ENCODE measurements at regions not wholly inside any gene's neighbourhood (a gene's known extent, or its start where the extent isn't known, plus 50 kb on each side); places are given as distances from the start of the nearest gene placed in this dataset.

DNA sequence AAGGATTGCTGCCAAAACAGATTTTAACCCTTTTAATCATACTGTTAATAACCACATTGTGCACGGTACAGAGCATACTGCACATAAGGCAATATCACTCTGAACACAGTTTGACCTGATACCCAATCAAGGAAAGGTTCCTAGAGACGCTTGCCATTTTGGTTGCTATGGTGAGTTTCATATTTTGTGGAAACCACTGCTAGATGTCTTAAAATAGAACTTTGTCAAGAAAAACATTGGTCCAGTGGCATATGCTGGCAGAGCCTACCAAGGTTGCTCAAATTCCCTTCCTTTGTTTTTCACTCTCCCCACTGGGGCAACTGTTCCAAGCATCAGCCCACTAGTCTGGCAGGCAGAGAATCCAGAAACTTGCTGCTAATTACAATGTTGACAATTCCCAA is 114.8 kb upstream of the DPYD start:
- DNase-seq (ENCODE audit: low spot score), result no peak

DNA sequence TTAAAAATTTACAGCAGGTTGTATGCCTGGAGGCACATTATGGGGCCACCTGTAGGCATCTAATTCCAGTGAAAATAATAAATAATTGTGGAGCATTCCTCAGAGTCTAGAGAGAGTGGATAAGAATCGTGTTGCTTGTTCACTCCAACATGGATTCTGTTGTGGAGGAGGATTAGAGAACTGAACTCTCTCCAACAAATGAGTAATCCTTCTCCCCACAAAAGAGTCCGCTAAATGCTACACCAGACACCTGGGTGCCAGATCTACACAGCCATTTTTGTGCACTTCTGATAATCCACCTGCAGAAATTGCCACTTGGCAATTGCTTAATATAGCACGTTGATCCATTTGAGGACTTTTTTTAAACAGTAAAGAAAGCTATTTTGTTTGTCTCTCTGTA is 113.7 kb upstream of the DPYD start:
- DNase-seq (ENCODE audit: low spot score), result peak; percentile 25

DNA sequence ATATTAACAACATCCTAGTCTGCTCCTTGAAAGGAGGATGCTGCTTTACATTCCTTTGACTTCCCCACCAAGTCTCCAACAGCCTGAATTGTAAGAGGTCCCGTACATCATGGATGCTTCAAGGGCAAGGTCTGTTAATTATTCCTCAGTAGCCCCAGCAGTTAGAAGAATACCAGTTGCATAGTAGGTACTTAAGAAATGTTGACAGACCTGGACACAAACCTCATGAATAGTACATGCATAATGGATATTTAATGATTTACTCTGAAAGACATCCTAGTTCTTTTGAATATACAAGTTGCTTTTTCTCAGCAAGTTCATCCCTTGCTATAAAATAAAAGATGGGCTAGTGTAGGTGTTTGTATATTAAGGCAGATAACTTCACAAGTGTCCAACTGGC is 112.1 kb upstream of the DPYD start:
- no peak for DNase-seq (ENCODE audit: low spot score)

DNA sequence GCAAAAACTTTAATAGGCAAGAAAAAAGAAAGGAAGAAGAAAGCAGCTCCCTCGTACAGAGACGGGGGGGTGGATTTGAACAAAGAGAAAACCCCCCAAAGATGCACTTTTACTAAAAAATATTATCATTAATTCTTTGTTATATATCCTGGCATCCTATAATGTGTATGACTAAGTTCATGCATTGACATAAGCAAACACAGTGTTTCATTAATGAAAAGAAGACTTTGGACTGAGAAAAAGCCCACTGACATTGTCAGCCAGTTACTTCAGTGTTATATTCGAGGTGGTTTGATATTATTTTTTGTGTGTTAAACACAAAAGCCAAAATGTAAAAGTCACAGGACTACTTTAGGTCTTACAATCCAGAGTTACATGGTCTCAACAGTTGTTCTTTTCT is 110.1 kb upstream of the DPYD start:
- no peak for DNase-seq (ENCODE audit: low spot score)

DNA sequence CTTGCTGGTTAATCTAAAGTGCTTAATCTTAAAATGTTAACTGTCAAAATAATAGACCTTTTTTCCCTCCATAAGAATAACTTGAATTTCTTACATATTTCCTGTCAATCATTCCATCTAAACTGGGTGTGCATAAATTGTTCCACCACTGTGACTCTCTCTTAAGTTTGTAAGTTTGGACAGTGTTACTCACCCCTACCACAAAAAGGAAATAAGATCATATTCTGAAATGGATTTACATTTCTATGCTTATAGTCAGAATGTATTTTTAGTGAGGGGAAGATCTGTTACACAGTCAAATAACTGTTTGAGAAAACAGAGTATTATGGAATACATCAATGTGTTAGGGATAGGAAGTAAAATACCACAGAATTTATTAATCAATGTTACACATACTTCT is 109.6 kb upstream of the DPYD start:
- DNase-seq (ENCODE audit: low spot score), result no peak

DNA sequence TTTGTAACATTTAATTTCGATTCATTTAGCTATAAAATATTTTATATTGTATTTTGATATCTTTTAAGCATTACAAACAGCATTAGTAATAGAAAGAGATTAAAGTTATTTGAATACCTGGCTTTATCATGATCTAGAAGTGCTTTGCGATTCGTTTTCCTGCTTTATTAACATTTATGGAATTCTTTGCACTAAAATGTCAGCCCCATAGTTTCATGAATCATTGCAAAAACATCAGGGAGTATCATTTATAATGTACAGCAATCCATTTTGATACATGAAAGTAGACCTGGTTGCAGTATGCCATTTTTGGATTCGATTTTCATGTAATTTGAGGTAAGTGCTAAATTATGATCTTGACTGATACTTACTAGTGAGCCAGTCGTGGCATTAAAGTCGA is 108.0 kb upstream of the DPYD start:
- no peak for DNase-seq (ENCODE audit: low spot score)

DNA sequence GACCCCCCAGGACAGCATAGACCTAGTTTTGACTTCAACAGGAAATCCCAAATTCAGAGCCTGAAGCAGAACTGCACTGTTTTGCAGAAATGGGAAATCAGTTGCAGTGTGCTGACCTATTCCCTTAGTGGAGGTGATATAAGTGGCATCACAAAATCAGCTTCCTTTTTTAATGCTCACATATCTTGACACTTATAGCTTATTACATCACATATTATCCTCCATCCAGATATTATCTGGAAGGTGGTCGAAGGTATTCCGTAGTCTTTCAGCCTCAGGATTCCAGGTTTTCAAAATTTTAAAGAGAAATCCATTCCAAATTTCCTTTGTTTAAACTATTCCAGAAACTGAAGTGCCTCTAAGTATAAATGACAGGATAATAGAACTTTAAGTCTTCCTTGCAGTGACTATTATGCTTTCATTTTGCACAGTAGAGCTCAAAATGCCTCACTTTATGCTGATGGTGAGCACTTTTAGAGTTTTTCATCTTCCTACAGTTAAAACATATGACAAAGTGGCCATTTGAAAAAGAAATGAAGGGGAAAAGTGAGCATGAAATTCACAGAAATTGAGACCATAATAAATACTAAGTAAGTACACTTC is 106.4 kb upstream of the DPYD start:
- DNase-seq (ENCODE audit: low spot score), result no peak

DNA sequence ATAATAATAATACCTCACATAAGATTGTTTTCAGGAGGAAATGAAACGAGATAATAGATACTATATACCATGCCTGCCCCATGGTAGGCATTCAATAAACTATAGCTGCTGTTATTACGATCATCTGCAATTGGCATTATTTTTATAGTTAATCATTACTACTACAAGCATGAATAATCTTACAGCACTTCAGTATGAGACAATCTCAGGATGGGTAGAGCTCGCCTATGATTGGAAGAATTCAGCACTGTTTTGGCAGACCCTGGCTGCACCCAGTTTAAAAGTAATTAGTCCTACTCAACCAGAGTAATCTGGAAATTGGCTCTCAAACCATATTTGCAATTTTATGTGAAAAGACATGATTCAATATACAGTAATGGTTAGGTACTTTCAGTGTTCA is 105.0 kb upstream of the DPYD start:
- no peak for DNase-seq (ENCODE audit: low spot score)

DNA sequence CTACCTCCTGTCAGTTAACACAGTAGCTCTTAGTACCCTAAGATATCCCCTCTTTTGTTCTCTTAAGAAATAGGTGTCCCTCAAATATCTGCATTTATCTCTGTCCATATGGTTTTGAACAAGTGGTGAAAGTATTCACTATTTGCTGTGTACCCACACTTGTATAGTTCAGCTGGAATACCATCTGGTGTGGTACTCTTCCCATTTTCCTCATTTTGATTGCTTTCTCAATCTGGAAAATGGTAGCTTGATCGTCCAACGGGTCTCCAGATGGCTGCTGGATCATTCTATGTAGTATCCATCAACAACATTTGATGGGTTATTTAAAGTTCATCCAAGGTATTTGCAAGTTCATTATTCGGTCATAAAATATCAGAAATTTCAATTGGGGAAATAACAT is 100.3 kb upstream of the DPYD start:
- DNase-seq (ENCODE audit: low spot score), result no peak

DNA sequence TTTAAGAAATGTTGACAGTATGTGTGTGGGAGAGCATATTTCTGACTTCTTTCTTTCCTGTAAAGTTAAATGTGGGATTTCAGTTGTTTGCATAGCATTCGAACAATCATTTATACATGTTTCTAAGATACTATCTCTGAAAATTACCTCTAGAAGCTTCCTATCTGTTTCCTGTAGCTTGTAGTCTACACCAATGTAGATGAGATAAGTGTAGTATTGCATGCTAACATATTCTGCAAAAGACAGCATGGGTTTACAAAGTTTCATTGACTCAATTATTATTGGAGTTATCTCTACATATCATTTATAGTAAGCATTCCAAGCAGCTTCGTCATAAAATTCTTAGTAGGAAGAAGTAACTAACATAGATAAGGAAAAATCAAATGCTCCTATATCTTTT is 98.9 kb upstream of the DPYD start:
- no peak for DNase-seq (ENCODE audit: low spot score)

DNA sequence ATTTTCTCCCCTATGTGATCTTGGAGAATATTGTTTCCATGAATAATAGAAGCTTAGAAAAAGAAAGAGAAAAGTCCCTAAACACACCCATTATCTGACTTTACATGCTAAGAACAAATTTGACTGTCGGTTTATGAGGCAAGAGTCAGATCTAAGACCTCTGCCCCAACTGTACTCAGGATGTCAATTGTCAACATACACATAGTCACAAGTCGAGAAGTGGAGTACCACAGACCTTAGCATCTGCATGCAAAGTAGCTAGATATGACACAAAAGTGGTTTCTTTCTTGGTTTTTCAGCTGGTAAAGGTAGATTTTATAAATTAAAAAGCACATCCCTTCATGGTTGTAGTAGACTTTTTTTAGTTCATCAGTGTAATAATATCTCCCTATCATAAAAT is 97.2 kb upstream of the DPYD start:
- no peak for DNase-seq (ENCODE audit: low spot score)

DNA sequence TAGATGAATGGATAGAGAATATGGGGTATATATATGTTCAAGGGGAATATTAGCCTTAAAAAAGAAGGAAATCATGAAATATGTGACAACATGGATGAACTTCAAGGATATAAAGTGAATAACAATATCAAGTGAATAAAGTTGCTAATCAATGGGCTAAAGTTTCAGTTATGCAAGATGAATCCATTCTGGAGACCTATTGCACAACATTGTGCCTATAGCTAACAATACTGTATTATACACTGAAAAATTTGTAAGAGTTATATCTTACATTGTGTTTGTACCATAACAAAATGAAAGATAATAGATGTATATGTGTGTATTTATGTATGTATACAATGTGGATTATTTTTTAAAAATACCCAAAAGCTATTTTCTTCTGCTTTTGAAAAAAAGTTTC is 96.3 kb upstream of the DPYD start:
- no peak for DNase-seq (ENCODE audit: low spot score)

DNA sequence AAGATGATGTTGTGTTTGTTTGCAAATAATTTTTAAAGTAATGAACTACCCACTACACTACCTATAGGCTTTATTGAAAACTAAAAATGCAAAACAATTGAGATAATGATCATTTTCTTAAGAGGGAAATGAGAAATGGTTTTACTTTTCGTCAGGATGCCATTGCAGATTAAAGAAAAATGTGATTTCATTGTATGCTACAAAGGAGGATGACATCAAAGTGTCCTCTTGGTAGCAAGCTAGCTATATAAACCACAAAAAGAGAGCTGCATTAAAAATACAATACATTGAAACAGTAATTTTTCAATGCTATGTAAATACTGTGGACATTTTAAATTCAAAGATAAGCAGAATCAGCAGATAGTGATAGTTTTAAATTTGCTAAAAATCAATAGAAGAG is 87.5 kb upstream of the DPYD start:
- no peak for DNase-seq (ENCODE audit: low spot score)

DNA sequence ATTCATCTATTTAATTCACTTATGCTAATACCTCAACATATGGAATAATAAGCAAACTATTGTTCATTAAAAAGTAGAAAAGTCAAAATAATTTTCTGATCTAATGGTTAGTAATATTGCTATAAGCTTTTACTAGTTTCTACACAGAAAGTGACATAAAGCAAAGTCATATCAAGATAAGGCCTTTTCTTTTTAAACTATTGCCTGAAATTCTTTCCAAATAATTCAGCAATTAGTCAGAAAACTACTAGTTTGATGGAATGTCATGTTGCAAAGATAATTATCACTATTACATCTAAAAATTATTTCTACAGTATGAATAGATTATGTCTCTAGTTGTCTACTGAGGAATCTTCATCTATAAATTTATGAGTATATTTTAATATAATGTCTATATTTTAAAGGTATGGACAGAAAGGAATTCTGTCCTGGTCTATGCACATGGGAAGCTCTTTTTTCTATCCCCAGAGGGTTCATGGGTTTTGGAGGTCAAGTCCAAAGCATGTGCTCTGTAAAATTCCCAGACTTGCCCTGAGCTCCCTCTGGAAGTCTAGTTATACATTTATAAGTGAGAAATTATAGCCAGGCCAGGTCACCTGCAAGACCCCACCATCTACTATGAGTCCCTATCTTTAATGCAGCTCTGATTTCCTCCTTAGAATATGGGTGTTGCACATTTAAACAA is 84.6 kb upstream of the DPYD start:
- no peak for DNase-seq (ENCODE audit: low spot score)

DNA sequence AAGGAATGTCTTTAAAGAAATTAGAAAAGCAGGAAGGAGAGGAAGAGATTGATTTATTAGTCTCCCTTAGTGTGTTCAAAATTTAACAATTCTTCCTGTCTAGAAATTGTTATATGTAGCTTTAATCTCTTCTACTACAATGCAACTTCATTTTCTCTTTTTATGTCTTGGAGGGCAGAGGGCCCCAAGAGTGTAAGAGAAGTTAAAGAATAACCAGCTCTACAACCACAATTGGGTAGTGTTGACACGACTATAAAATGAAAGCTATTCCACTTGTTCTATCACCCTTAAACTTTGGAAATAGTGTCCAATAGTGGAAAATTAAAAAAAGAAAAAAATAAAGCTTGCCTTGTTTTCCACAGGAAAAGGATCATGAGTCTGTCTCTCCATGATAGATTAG is 82.6 kb upstream of the DPYD start:
- DNase-seq (ENCODE audit: low spot score), result no peak

DNA sequence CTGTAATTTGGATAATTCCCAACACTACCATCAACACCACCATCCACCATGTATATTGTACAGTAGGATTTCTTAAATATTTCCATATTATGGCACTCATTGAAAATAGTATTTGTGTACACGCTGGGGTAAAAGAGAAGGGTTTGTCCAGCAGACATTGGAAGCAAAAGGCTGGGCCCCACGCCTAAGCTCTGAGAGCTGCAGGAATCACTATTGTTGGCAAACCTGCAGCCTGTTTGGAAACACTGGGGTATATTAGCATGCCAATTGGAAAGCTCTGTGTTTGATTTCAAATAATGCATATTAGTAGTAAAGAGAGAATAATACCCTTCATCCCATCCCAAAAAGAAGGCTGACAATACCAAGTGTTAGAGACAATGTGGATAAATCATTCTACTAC is 81.5 kb upstream of the DPYD start:
- DNase-seq (ENCODE audit: low spot score), result no peak

DNA sequence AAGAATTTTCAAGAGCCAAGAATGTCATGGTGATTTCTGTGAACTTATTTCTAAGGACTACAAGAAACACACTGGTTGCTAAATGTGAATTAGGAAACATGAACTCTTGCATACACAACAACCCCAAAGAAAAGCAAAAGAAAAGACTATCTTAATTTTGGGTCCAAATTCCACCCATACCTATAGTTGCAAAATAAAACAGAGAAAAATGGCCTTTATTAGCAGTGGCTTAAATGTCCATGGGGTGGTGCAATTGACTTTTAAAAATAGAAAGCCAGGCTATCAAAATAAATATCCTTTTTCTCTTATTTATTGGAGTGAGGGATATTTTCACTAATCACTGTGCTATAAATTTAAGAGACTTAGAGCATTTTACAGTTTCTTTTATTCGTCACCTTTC is 80.9 kb upstream of the DPYD start:
- DNase-seq (ENCODE audit: low spot score), result peak; percentile 14

DNA sequence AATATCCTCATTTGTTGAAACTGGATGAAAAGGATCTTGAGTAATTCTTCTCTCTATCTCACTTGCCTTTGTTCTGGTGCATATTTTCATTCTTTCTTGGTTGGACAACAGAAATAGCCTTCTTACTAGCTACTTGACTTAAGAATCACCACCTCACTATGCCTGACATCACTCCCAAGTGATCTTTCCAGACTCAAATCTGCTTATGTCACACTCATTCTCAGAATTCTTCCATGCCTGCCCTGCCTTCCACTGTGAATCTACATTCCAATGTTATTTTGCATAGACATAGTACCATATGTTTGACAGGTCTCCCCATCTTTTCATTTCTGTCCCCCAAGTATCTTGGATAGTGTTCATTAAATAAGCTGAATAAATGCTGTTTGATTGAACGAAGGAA is 78.5 kb upstream of the DPYD start:
- DNase-seq (ENCODE audit: low spot score), result peak; percentile 55

DNA sequence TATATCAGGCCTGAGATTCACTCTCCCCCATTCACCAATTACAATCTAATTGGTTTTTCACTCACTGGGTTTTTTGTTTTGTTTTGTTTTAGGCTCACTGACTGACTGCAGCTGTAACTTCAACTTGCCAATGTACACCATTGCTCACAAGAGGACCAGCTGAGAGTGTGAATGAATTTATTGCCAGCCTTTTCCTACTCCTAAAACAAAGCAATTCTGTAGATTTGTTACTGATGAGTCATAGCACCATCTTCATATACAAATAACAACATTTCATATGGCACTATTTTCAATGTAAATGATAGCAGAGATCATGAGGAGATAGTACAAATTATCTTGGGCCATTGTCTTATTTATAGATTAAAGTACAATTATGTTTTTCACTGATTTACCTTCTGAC is 76.0 kb upstream of the DPYD start:
- no peak for DNase-seq (ENCODE audit: low spot score)

DNA sequence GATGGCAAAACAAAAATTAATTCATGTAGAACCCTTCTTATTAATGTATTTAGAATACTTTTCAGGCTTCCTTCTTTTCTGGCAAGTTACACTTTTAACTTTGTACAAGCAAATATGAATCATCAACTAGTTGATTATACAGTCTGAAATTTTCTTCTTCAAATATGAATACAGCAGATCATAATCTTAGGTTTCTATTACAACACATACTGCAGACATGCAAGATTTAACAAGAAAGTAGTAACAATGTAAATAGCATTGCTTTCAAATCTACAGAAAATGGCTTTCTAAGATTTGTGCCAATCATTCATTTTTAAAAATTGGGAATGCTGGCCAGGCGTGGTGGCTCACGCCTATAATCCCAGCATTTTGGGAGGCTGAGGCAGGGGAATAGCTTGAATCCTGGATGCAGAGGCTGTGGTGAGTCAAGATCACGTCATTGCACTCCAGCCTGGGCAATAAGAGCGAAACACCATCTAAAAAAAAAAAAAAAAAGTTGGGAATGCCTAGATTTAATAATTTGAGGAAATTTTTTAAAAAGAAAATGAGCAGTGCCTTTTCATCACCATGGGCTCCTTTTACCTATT is 68.4 kb upstream of the DPYD start:
- peak; percentile 14 for DNase-seq (ENCODE audit: low spot score)

DNA sequence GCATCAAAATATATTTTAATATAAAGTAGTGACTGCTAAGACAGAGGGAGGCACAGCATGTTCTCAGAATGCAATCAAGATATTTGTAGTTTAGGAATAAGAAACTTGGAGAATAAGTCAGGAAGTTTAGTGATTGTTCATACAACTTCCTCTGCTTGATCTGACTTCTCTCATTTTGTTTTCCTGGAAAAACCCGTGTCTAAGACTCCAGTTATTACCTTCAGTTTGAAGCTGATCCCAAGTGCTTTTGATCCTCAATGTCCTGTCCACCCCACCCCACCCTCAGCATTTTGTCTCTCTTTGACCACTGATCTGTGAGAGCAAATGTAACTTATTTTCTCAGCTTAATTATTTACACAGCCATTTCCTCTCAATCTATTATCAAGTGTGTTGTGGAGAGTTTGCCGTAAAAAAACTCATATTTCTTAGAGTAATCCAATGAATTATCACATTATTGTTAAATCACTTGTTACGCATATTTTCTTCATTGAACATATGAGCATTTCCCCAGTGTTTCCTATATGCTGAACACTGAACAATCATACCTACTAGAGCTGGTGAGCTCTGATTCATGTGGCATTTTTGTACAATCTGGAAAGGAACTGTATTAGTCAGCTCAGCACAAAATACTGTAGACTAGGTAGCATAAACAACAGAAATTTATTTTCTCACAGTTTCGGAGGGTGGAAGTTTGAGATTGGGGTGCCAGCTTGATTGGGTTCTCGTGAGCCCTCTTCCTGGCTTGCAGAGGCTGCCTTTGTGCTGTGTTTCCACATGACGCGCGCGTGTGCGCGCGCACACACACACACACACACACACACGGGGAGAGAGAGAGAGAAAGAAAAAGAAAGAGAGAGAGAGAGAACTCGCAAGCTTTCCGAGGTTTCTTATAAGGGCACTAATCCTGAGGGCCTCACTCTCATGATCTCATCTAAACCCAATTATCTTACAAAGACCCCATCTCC is 65.5 kb upstream of the DPYD start:
- no peak for DNase-seq (ENCODE audit: low spot score)

DNA sequence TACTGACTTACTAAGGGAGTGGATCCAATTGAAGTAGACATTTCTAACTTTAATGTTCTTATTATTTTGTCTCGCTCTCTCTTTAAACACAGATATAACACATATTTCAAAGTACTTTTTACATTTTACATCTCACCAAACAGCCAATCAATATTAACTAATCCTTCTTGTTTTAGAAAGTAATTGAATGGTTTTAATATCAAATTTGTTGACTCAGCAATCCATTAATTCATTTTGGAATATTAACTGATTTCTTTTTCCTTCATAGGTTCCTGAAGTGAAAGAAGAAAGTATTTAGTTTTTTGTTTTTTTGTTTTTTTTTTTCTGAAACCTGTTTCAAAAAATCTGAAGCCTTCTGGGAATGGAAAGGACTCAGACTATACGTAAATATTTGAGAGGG is 62.3 kb upstream of the DPYD start:
- no peak for DNase-seq (ENCODE audit: low spot score)

DNA sequence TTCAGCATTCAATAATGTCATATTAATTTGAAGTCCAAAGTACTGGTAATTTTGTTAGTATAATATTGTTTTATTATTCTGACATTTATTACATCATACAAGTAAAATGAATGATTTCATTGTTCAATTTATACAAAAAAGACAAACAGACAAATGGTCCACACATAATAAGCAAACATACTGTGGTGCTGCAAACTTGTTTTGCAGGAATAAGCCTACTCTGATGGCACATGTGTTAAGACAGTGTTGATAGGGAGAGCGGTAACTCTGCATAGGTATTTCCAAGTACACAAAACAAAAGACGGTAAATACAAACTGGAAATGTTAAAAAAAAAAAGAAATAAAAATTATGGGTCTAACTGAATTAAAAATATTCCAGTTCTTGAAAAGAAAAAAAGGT is 59.7 kb upstream of the DPYD start:
- no peak for DNase-seq (ENCODE audit: low spot score)
